Nephron progenitor cell (in vitro differentiated cells): ENCODE measurements at regions not wholly inside any gene's neighbourhood (a gene's known extent, or its start where the extent isn't known, plus 50 kb on each side); places are given as distances from the start of the nearest gene placed in this dataset.
"Not testable (repeated sequence)": the region's sequence is repeated elsewhere in the genome, so short reads cannot be mapped to it uniquely, and the experiment has no call there.

ENCODE experiments used
- DNase-seq: peaks from one replicate; pipeline ENCODE4 v3.0.0; 2021
- H3K27ac Mint-ChIP-seq: 2 replicates; pipeline ENCODE4 v1.8.0; 2021; ENCODE audit warnings: mild to moderate bottlenecking, moderate library complexity, mixed read lengths
- H3K27me3 Mint-ChIP-seq: 2 replicates; pipeline ENCODE4 v1.8.0; 2021; ENCODE audit warnings: mild to moderate bottlenecking, low read depth, mixed read lengths; ENCODE audit not compliant: poor library complexity
- H3K36me3 Mint-ChIP-seq: 2 replicates; pipeline ENCODE4 v1.8.0; 2021; ENCODE audit warnings: low read depth, mixed read lengths
- H3K4me1 Mint-ChIP-seq: 2 replicates; pipeline ENCODE4 v1.8.0; 2021; ENCODE audit warnings: mixed read lengths
- H3K4me3 Mint-ChIP-seq: 2 replicates; pipeline ENCODE4 v1.8.0; 2021; ENCODE audit warnings: mild to moderate bottlenecking, moderate library complexity, mixed read lengths
- H3K9me3 Mint-ChIP-seq: 2 replicates; pipeline ENCODE4 v1.8.0; 2021; ENCODE audit warnings: mild to moderate bottlenecking, moderate library complexity, mixed read lengths
- TF ChIP-seq, protein P1 (sequence below): fragments of 200-600 bp; sonication (generic); IDR thresholded peaks from 2 replicates; pipeline ENCODE4 v1.5.0; 2021; ENCODE audit warnings: antibody characterized with exemption

DNA sequence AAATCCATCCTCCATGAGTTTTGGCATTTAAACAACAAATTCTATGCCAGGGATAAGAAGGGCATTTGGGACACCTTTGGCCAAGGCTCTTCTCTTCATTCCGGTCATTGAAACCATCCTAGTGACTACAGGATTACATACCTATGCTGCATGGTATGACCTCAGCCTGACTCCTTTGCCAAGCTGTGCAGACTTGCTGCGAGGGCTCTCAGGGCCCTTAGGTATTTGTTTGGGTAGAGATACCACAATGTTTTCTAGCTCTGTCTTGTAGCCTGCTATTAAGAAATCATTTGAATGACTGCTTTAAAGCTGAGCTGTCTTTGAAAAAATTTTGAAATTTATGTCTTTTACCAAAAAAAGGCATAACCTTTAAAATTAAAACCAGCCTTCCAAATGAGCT, 749.8 kb upstream of the SGO1 start:
- H3K36me3 Mint-ChIP-seq, result no peaks in the 10 kb centered on the region
- H3K9me3 Mint-ChIP-seq, result no peaks in the 10 kb centered on the region
- H3K4me3 Mint-ChIP-seq, result no peak overlapping the region
- H3K27ac Mint-ChIP-seq, result no peak overlapping the region
- no peaks in the 10 kb centered on the region for H3K27me3 Mint-ChIP-seq
- DNase-seq, result no peak
- H3K4me1 Mint-ChIP-seq, result no peaks in the 10 kb centered on the region
- TF ChIP-seq, protein P1, sequence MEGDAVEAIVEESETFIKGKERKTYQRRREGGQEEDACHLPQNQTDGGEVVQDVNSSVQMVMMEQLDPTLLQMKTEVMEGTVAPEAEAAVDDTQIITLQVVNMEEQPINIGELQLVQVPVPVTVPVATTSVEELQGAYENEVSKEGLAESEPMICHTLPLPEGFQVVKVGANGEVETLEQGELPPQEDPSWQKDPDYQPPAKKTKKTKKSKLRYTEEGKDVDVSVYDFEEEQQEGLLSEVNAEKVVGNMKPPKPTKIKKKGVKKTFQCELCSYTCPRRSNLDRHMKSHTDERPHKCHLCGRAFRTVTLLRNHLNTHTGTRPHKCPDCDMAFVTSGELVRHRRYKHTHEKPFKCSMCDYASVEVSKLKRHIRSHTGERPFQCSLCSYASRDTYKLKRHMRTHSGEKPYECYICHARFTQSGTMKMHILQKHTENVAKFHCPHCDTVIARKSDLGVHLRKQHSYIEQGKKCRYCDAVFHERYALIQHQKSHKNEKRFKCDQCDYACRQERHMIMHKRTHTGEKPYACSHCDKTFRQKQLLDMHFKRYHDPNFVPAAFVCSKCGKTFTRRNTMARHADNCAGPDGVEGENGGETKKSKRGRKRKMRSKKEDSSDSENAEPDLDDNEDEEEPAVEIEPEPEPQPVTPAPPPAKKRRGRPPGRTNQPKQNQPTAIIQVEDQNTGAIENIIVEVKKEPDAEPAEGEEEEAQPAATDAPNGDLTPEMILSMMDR, result no peak

DNA sequence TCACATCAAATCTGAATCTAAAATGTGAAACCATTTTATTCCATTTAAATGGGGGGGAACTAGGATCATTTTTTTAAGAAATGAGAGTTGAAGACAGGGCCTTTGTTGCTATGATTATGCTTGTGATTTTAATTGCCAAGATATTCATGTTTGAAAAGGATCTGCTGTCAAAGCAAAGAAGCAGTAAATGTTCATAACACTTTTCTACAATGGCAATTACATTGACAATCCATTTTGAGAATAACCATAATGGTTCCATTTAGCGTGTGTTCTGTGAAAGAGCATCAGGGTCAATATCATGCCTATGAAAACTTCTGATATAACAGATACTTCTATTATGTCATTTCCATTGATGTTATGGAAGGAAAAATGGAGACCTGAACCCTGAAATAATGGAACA, 745.8 kb upstream of the SGO1 start:
- no peak overlapping the region for H3K4me3 Mint-ChIP-seq

DNA sequence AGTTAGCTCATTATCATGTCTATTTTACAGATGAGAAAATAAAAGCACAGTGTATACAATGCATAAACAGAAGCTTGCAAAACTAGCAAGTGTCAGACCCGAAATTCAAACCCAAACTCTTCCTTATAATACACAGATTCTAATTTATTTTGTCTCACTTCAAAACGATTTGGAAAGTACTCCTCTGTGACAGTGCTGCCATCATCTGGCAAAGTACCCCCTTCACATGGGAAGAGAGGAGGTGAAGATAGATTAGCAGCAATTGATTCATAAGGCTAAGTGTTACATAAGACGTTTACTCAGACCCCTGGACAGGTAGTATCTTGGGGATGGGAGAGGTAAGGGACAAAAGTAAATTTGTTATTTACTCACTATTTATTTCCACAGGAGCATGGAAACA, 744.0 kb upstream of the SGO1 start:
- no peak for DNase-seq
- Mint-ChIP-seq H3K4me1 (no peaks in the 10 kb centered on the region), H3K27ac (no peak overlapping the region), H3K9me3 (no peaks in the 10 kb centered on the region), H3K36me3 (no peaks in the 10 kb centered on the region), H3K4me3 (no peak overlapping the region), H3K27me3 (no peaks in the 10 kb centered on the region)
- TF ChIP-seq, protein P1, result peak; percentile 36

More for the DNA sequence above, 745.8 kb upstream of the SGO1 start:
- DNase-seq, result no peak
- TF ChIP-seq, protein P1, result no peak
- H3K36me3 Mint-ChIP-seq, result no peaks in the 10 kb centered on the region
- H3K27ac Mint-ChIP-seq, result no peak overlapping the region
- H3K27me3 Mint-ChIP-seq, result no peaks in the 10 kb centered on the region
- H3K4me1 Mint-ChIP-seq, result no peaks in the 10 kb centered on the region
- no peaks in the 10 kb centered on the region for H3K9me3 Mint-ChIP-seq

DNA sequence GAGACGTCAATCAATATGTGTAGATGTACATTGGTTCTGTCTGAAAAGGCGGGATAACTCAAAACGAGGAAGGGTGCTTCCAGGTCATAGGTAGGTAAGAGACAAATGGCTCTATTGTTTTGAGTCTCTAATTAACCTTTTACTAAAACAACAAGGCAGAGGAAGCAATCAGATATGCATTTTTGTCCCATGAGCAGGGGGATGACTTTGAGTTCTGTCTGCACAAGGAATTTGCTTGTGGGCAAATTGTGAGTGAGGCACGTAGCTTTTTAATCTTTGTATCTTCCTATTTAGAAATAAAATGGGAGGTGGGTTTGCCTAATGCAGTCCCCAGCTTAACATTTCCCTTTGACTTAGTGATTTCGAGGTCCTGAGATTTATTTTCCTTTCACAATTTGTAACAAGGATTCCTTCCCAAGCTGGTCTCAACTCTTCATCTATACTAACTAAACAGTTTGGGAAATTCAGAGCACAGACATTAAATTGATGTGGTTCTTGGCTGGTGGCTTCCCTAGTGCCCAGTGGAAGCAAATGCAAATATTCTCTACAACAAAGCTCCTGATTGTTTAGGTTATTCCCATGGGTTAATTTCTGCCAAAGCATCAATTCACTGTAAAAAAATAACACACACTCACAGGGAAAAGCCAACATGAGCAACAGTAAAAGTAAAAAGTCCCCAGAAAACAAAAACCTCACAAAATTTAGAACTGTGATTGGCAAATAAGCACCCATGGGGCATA, 738.8 kb upstream of the SGO1 start:
- Mint-ChIP-seq H3K9me3 (peaks cover 21% of the 10 kb centered on the region), H3K27ac (no peak overlapping the region), H3K4me1 (no peaks in the 10 kb centered on the region), H3K27me3 (peaks cover 3% of the 10 kb centered on the region), H3K4me3 (no peak overlapping the region), H3K36me3 (no peaks in the 10 kb centered on the region)
- TF ChIP-seq, protein P1, result no peak
- no peak for DNase-seq

DNA sequence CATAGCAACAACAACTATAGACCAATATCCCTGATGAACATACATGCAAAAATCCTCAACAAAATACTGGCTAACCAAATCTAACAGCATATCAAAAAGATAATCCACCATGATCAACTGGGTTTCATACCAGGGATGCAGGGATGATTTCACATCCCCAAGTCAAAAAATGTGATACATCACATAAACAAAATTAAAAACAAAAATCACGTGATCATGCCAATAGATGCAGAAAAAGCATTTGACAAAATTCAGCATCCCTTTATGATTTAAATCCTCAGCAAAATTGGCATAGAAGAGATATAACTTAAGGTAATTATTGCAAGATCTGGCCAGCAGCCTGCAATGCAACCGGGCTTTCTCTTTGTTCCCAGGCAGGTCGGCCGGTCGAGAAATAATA, 735.1 kb upstream of the SGO1 start:
- not testable (repeated sequence) for H3K36me3 Mint-ChIP-seq, H3K27me3 Mint-ChIP-seq, H3K4me1 Mint-ChIP-seq, H3K4me3 Mint-ChIP-seq, DNase-seq, H3K27ac Mint-ChIP-seq
- H3K9me3 Mint-ChIP-seq, result peaks cover 21% of the 10 kb centered on the region

DNA sequence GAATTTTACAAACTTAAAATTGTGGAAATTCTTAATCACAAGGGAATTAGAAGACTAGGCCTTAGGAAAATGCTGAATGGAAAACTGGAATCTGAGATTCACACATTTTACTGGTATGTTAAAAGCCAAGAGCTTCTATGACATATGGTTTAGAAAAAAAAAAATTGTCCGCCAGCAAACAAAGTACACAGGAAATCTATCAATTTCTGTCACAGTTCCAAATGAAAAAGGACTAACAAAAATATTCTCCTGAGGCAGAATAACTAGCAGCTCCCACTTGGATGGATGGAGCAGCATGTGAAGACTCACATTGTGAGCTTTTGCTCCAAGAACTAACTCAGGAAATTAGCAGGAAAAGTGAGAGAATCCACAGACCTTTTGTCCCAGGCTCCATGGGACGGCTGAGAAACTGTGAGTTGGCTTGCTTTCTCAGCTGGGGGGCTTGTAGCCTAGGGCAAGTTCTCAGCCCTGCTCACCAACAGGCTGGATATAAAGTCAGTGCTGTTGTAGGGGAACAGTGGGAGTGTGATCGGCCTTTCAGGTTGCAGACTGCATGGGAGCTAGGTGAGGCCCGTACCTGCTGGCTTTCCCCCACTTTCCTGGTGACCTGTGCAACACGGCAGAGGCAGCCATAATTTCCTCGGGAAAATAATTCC, 731.1 kb upstream of the SGO1 start:
- H3K36me3 Mint-ChIP-seq, result no peaks in the 10 kb centered on the region
- H3K9me3 Mint-ChIP-seq, result peaks cover 6% of the 10 kb centered on the region
- H3K27ac Mint-ChIP-seq, result no peak overlapping the region
- no peak for DNase-seq
- H3K4me1 Mint-ChIP-seq, result no peaks in the 10 kb centered on the region
- TF ChIP-seq, protein P1, result no peak
- H3K4me3 Mint-ChIP-seq, result no peak overlapping the region
- peaks cover 7% of the 10 kb centered on the region for H3K27me3 Mint-ChIP-seq
